Right lobe of liver (tissue), 4 donors: ENCODE measurements at regions not wholly inside any gene's neighbourhood (a gene's known extent, or its start where the extent isn't known, plus 50 kb on each side); places are given as distances from the start of the nearest gene placed in this dataset.

Experiments used
- CTCF ChIP-seq, 4 donors: fragments of 200-600 bp in 3 of 4; fragments of 450-650 bp in 1 of 4; IDR thresholded peaks; one replicate each; pipeline versions ENCODE4 v1.5.1 to v1.8.0; 2016 to 2022; ENCODE audit warnings: antibody characterized with exemption in 4 of 4, mild to moderate bottlenecking in 2 of 4
- POLR2A ChIP-seq: fragments of 450-650 bp; IDR thresholded peaks from one replicate; pipeline ENCODE4 v1.6.1; 2017; ENCODE audit warnings: antibody characterized with exemption, mild to moderate bottlenecking
- donor health status: DM: no; HTN: no; CAD: no.
- donor health status: DM: no; HTN: no; CAD: no.
- donor health status: DM: no; HTN: yes; CAD: no.

GRCh38 chr7:85713171-85713570, 526.3 kb upstream of the SEMA3D start:
- TF ChIP-seq CTCF (IDR thresholded peaks at IDR 0.05): no peak
- no peak for TF ChIP-seq POLR2A
